SK-N-MC (cell line): ENCODE measurements at regions not wholly inside any gene's neighbourhood (a gene's known extent, or its start where the extent isn't known, plus 50 kb on each side); places are given as distances from the start of the nearest gene placed in this dataset.

ENCODE experiments used
- DNase-seq: peaks from one replicate; pipeline ENCODE4 v3.0.0-alpha.2; 2011; ENCODE audit warnings: low read depth, low spot score
- H3K27ac ChIP-seq: fragments of 200-600 bp; sonication (generic); 2 replicates; pipeline ENCODE4 v1.5.1; 2016; ENCODE audit warnings: mixed run types
- H3K36me3 ChIP-seq: fragments of 200-600 bp; sonication (generic); 2 replicates; pipeline ENCODE4 v1.6.1; 2017; ENCODE audit warnings: antibody characterized with exemption, low read length, mixed read lengths; ENCODE audit not compliant: insufficient read depth
- H3K4me3 ChIP-seq: fragments of 200-600 bp; sonication (generic); 2 replicates; pipeline ENCODE4 v1.5.1; 2016
- H3K9ac ChIP-seq: fragments of 200-600 bp; sonication (generic); 2 replicates; pipeline ENCODE4 v1.8.0; 2017; ENCODE audit warnings: mixed run types, mixed read lengths; ENCODE audit not compliant: insufficient read length
- H3K9me3 ChIP-seq: fragments of 200-600 bp; sonication (generic); 2 replicates; pipeline ENCODE4 v1.6.1; 2017; ENCODE audit warnings: low read depth, mild to moderate bottlenecking, antibody characterized with exemption, low read length, moderate library complexity, mixed read lengths
- EZH2 ChIP-seq: fragments of 200-600 bp; sonication (generic); IDR thresholded peaks from one replicate; pipeline ENCODE4 v1.6.1; 2017; ENCODE audit warnings: antibody characterized with exemption
- FOXP2 ChIP-seq: optimal IDR thresholded peaks from 2 replicates; pipeline ENCODE3; 2011; ENCODE audit warnings: mild to moderate bottlenecking, moderate library complexity; ENCODE audit not compliant: insufficient read depth; ENCODE audit errors: extremely low read length, control extremely low read depth
- POLR2AphosphoS5 ChIP-seq: IDR thresholded peaks from 2 replicates; pipeline ENCODE4 v1.6.1; 2012; ENCODE audit warnings: mild to moderate bottlenecking, low read depth, low read length, borderline replicate concordance

- no peaks in the 10 kb centered on the region for H3K36me3 ChIP-seq
- no peak overlapping the region for H3K9ac ChIP-seq
- H3K27ac ChIP-seq = no peak overlapping the region
- H3K4me3 ChIP-seq = no peak overlapping the region
- no peak for DNase-seq
- TF ChIP-seq FOXP2 = no peak
- TF ChIP-seq EZH2 = no peak
- no peak for TF ChIP-seq POLR2AphosphoS5
- H3K9me3 ChIP-seq = no peaks in the 10 kb centered on the region
Observed at GRCh38 chr12:5248999-5249526, 182.8 kb upstream of the NTF3 start.

- Histone ChIP-seq H3K36me3 (no peaks in the 10 kb centered on the region), H3K9ac (no peak overlapping the region), H3K27ac (no peak overlapping the region), H3K9me3 (no peaks in the 10 kb centered on the region), H3K4me3 (no peak overlapping the region)
- DNase-seq = no peak
- TF ChIP-seq POLR2AphosphoS5 (no peak), EZH2 (no peak), FOXP2 (no peak)
Observed at GRCh38 chr12:5251092-5251491, 180.8 kb upstream of the NTF3 start.

GRCh38 chr12:5251786-5252185 is 180.1 kb upstream of the NTF3 start:
- H3K27ac ChIP-seq = no peak overlapping the region
- no peaks in the 10 kb centered on the region for H3K36me3 ChIP-seq
- TF ChIP-seq FOXP2 = no peak
- TF ChIP-seq POLR2AphosphoS5 = no peak
- no peak for TF ChIP-seq EZH2
- H3K4me3 ChIP-seq = no peak overlapping the region
- no peak overlapping the region for H3K9ac ChIP-seq
- no peaks in the 10 kb centered on the region for H3K9me3 ChIP-seq
- no peak for DNase-seq

- Histone ChIP-seq H3K4me3 (no peak overlapping the region), H3K27ac (no peak overlapping the region), H3K36me3 (no peaks in the 10 kb centered on the region), H3K9me3 (no peaks in the 10 kb centered on the region), H3K9ac (no peak overlapping the region)
- DNase-seq = no peak
- TF ChIP-seq EZH2 (no peak), POLR2AphosphoS5 (no peak), FOXP2 (no peak)
Observed at GRCh38 chr12:5254703-5255102, 177.2 kb upstream of the NTF3 start.

- Histone ChIP-seq H3K27ac (no peak overlapping the region), H3K9me3 (no peaks in the 10 kb centered on the region), H3K36me3 (no peaks in the 10 kb centered on the region), H3K9ac (no peak overlapping the region), H3K4me3 (no peak overlapping the region)
- DNase-seq = no peak
- TF ChIP-seq FOXP2 (no peak), EZH2 (no peak), POLR2AphosphoS5 (no peak)
Observed at GRCh38 chr12:5257763-5258495, 174.0 kb upstream of the NTF3 start.

GRCh38 chr12:5258498-5258897 is 173.4 kb upstream of the NTF3 start:
- TF ChIP-seq POLR2AphosphoS5 (no peak), FOXP2 (no peak), EZH2 (no peak)
- H3K9ac ChIP-seq = no peak overlapping the region
- no peak overlapping the region for H3K4me3 ChIP-seq
- H3K36me3 ChIP-seq = no peaks in the 10 kb centered on the region
- H3K9me3 ChIP-seq = no peaks in the 10 kb centered on the region
- no peak for DNase-seq
- H3K27ac ChIP-seq = no peak overlapping the region

- Histone ChIP-seq H3K27ac (no peak overlapping the region), H3K36me3 (no peaks in the 10 kb centered on the region), H3K4me3 (no peak overlapping the region), H3K9ac (no peak overlapping the region), H3K9me3 (no peaks in the 10 kb centered on the region)
- TF ChIP-seq POLR2AphosphoS5 (no peak), FOXP2 (no peak), EZH2 (no peak)
- no peak for DNase-seq
Observed at GRCh38 chr12:5258926-5259325, 173.0 kb upstream of the NTF3 start.

- H3K4me3 ChIP-seq = no peak overlapping the region
- no peaks in the 10 kb centered on the region for H3K9me3 ChIP-seq
- no peak overlapping the region for H3K27ac ChIP-seq
- no peaks in the 10 kb centered on the region for H3K36me3 ChIP-seq
- H3K9ac ChIP-seq = no peak overlapping the region
- TF ChIP-seq FOXP2 = no peak
- no peak for DNase-seq
Observed at GRCh38 chr12:5259523-5259922, 172.4 kb upstream of the NTF3 start.

GRCh38 chr12:5260086-5260485 is 171.8 kb upstream of the NTF3 start:
- H3K36me3 ChIP-seq = no peaks in the 10 kb centered on the region
- DNase-seq = no peak
- TF ChIP-seq POLR2AphosphoS5 (no peak), FOXP2 (no peak), EZH2 (no peak)
- H3K9me3 ChIP-seq = no peaks in the 10 kb centered on the region
- H3K9ac ChIP-seq = no peak overlapping the region
- H3K27ac ChIP-seq = no peak overlapping the region
- H3K4me3 ChIP-seq = no peak overlapping the region
